NCI-H2081 (cell line): ENCODE measurements at regions not wholly inside any gene's neighbourhood (a gene's known extent, or its start where the extent isn't known, plus 50 kb on each side); places are given as distances from the start of the nearest gene placed in this dataset.

Source experiments
- DNase-seq, 2 experiments: peaks; one replicate each; lab custom pipeline; 2025; lab: John Stamatoyannopoulos, UW

DNA sequence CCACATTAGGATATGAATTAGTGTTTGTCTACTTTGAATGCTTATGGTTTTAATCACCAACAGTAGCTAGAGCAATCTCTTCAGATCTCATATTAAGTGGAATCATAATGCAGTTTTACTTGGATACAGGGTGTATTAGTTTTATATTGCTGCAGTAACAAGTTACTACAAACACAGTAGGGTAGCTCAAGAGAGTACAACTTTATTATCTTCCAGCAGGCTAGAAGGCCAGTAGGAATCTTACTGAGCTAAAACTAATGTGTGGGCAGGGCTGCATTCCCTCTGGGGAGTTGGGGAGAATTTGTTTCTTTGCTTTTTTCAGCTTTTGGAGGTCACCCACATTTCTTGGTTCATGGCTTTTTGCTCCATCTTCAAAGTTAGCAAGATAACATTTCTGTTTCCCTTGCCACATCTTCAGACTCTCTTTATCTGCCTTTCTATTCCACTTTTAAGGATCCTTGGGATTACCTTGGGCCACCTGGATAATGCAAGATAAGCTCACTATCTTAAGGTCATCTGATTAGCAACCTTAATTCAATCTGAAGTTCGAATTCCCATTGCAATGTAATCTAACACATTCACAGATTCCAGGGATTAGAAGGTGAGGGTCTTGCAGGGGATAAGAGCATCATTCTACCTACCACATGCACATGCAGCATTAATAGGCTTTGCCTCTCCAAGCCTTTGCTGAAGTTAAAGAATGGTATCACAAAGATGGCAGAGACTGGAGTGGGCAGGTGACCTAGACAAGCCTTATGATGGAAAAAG lies 134.1 kb upstream of the SLC10A2 start:
- DNase-seq = no peak

DNA sequence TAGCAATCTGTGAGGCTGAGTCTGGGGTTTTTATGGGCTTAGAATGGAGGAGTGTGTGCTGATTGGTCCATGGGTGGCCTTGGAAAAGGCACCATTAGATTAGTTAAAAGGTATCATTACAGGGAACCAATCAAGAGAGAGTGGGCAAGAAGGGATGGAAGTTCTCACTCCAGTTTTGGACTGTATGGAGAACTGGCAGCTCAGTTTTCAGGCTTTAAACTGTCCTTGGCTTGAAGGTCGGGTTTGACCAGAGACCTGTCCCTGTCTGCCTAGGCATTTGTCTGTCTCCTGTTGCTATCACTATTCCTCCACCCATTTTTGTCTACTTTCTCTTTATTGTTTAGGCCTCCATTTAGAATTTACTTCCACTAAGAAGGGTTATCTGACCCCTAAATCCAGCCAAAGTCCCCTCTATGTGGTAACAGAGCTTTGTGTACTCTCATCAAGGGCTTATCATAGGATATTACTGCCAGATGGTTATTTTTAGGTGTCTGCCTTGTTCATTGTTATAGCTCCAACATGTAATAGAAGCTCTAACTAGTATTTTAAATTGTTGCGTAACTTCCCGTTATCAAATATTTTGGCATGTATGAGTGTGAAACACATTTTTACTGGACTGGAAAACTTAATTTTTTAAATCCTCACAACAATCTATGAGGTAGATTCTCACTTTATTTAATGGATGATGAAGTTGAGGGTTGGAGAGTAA lies 133.3 kb upstream of the SLC10A2 start:
- DNase-seq = no peak

DNA sequence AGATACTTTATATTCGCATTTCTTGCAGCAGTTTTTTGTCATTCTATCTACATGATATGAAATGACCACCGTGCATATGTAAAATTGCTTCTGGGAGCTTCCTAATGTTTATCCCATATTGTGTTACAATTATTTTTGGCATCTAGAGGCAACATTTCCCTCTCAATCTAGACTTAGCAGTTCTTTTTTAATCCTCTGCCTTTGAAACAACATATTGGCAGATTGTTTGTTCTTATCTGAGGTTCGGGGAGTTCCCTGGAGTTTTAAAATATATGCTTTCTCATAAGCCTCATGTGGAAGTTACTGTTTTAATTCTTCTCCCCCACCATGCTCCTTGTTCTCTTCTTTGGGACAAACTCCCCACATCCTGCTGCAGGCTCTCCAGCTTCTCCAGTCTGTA lies 130.1 kb upstream of the SLC10A2 start:
- DNase-seq = no peak

DNA sequence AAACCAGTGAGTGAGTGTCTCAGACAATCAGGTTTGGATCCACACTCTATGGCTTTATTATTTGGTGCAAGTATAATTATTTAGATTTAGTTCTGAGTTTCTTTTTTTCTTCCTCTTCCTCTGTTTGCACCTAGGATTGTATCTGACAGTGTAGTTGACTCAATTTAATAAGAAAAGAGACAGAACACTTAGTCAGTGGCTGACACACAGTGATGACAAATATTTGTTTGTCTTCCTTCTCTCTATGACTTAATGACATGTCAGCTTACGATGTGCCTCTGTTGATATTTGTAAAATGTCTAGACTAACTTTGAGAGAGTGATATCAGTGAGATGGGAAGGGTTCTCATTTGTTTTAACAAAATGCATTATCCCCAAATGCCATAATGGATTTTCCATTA lies 129.5 kb upstream of the SLC10A2 start:
- no peak for DNase-seq

DNA sequence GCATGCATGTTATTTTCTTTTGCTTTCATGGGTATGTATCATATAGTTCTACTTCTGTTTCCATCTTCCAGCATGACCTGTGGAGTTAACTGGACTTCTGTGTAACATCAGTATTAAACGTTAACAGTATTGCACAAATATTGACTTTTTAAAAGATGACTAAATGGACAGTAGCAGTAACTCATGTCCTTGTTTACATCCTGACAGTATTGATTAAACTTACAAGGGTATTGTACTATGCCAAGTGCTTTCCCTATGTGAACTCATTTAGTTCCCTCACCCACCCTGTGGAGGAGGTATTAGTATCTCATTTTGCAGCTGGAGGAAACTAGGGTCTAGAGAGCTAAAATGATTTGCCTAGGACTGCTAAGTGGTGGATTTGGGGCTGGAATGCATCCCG lies 128.7 kb upstream of the SLC10A2 start:
- no peak for DNase-seq

DNA sequence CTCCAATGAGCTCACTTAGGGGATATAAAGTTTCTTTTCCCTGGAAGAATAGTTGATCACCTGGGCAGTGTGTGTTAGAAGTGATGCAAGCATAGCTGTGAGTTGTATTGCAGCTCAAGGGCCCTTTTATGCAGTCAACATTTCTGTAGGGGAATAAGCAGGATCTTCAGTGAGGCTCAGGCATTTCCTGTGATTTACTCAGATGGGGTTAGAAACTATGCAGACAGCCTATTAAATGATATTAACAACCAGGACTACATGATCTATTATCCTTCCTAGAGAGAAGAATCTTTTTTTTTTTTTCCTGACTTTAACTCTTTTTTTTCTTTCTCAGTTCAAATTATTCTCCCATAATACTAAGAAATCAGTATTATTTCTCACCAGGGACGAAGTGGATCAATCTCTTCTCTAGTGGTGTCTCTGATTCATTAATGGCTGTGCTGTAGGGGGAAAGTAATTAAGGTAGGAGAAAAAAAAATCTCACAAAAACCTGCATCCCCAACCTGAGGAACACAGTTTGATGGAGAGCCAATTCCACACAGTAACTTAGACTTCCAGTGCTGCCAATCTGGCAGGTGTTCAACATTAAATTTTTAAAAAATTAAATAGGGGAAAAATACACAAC lies 126.4 kb upstream of the SLC10A2 start:
- no peak for DNase-seq

DNA sequence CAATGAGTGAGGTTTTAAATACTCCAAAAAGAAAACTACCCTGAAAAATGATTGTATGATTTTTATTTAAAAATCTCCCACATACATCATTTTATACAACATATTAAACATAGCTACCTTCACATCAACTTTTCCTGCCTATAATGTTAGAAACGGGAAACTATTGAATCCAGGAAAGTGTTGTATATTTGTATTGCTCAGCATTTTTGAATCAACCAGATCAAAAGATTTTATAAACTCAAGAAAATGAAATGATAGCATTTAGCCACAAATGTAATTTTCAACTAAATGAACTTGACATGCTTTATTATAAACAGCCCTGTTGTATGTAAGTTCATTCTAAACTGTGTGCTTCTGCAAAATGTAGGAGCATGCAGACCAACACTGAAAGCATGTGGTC lies 124.6 kb upstream of the SLC10A2 start:
- DNase-seq = no peak

DNA sequence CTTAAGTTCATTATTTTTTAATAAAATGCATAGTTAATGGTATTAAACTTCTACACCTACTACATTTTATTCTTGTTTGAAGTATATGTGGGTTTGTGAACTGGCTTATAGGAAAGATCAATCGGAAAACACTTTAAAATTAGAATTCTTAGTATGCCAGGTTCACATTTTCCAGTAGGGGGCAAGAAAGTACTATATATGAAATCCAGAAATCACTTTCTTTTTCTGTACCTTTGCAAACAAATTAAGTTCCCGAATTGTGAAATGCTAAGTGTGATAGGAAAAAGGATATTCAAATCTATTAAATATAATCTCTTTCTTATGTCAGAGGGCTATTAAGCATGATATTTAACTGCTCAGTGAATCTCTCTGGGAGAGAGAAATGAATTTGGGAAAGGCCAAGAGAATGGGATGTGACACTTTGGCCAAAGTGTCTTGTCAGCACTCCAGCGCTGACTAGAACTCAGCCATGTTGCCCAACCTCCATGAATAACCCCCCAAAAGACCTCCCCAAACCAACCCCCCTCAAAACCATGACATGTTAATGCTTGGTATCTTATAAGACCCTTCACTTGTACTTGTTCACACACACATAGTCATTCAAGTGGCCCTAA lies 122.6 kb upstream of the SLC10A2 start:
- peak in 1 of 2 experiments; percentile 31 for DNase-seq

DNA sequence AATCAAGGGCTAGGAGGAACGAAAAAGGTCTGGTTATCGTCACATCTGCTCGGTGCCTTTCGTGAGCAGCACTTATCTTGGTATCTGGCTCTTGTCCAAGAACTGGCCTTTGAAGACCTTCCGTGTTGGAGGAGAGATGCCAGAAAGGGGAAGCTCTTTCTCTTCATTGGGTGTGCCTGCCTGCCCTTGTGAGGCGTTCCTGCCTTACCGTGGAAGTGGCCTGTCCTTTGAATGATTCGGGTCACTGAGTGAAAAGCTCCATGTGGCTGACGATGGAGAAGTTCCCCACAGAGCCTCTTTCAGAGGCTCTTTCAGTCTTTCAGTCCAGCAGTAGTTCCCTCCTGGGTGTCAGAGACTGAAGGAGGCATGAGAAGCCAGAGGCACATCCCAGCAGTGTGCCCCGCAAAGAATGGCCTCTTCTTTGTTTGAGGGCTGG lies 121.5 kb upstream of the SLC10A2 start:
- no peak for DNase-seq

DNA sequence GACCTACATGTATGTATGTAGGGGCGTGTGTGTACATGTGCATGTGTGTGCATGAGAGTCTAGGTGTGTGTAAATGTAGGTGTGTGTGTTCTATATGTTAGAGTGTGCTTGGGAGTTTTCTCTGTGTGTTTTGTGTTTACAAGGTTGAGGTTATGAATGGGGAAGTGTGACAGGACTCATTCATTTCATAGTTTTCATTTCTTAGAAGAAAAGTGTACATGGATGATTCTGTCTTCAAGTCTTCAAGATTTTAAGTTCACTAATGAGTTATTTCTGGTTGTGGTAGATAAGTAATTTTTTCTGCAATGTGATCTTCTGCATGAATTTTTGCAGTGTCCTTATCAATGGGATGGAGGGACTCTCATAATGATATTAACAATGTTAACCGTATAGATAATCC lies 118.2 kb upstream of the SLC10A2 start:
- no peak for DNase-seq

DNA sequence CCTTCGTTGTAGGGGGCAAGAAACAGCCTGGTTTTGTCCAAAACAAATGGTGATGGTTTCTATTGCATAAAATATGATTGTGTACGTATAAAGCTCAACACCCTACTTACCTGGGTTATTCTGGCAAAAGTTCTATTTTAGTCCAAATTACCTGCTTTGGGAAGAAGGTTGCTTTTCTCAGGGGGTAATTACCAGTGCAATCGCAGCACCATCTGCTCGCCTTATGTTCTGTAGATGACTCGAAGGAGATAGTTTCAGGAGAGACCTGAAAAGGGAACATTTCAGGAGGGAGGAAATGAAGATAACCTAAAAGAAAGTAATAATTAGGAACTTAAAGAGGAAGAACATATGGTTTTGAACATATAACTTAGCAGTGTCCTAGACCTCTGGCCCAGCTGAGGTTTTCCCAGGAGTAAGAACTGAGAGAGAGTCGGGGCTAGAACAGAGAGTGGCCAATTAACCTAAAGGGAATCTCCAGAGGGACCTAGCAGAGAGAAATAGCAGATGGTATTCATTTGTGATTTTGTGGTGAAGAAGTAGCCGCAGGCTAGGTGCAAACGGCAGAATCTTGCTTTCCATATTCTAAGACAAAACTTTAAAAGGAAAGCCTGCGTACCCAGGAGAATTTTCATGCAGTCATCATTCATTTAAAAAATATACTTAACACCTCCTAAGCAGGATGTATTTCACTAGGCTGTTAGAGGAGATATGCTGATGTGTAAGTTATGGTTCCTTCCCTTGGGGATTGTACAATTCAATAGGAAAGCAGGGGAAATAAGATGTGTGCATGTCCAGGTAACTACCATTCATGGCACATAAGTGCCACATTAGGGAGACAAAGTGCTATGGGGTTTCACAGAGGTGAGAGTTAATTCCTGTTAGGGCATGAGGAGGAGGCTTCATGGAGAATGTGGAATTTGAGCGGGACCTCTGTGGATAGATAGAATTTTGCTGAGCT lies 113.0 kb upstream of the SLC10A2 start:
- DNase-seq = no peak

DNA sequence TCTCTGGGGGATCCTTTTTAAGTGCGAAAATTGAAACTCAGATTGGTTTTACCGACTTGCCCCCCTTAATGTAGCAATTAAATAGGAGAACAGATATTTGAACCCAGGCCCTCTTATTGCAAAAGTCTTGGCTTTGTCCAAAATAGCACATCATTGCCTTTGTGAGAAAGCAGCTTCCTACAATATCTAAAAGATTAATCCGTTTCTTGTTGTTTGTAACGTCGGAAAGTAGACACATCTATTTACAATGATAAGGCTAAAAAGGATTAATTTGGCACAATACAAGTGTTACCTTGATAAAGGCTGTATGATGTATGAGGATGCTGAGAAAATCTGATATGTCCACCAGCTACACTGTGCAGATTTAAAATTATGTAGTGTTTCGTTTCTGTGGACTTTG lies 108.7 kb upstream of the SLC10A2 start:
- no peak for DNase-seq

DNA sequence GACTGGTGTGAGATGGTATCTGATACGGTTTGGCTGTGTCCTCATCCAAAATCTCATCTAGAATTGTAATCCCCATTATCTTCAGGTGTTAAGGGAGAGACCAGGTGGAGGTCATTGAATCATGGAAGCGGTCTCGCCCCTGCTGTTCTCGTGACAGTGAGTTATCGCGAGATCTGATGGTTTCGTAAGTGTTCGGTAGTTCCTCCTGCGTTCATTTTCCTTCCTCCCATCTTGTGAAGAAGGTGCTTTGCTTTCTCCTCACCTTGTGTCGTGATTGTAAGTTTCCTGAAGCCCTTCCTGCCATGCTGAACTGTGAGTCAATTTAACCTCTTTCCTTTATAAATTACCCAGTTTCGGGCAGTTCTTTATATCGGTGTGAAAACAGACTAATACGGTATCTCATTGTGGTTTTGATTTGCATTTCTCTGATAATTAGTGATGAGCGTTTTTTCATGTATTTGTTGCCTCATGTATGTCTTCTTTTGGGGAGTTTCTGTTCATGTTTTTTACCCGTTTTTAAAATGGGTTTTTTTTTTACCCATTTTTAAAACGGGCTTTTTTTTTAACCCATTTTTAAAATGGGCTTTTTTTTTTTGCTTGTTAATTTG lies 102.8 kb upstream of the SLC10A2 start:
- DNase-seq = no peak

DNA sequence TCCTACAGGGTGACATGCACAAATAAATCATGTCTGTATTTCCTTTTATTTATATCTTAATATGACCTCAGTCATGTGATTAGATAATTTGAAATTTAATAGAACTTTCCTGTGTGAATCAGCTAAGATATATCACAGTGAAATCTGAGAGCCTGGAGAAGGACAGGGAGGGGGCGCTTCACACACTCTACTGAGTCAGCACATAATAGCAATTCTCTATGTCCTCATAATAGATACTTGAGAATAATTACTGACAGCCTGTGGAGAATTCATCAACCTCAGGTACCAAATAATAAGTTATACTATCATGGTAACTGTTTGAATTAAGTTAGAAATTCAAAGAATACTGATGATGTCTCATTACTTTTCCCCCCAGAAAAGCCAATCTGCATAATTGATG lies 98.0 kb upstream of the SLC10A2 start:
- no peak for DNase-seq

DNA sequence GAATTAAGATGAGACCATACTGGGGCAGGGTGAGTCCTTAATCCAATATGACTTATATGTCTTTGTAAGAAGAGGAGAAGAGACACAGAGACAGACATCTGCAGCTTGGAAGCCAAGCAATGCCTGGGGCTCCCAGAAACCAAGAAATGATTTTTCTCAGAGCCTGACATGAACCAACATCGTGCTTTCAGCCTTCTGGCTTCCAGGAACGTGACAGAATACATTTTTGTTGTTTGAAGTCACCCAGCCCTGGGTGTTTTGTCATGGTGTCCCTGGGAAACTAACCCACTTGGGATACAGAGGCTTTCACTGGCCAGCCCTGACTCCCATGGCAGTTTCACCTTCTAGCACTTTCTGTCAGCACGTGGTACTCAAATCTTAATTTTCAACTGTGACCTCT lies 95.3 kb upstream of the SLC10A2 start:
- no peak for DNase-seq

DNA sequence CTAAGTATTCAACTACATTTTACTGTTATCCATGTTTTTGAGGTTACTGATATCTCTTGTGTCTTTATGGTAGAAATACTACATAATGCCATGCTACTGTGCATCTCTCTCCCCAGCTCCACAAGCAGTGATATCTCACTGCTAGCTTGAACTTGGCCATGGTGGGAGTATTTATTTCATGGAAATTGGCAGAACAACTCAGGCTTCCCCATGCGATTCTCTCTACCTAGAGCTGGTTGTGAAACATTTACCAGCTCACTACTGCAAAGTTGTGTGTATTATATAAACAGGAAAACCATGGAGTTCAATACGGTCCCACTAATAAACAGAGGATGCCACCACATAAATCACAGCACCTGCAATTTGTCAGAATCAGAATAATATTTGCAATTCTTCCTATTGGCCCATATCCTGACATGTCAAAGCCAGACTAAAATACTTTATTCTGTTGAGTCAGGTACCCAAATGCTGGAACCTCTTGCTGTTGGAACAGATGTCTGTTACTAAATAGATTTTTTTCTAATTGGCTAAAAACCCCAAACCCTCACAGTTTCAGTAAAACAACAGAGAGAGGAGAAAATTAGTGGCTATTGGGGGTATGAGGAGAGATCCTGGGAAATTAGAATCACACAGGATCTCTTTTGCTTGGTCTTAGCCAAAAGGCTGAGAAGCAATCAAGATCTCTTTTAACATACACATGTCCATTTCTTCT lies 91.4 kb upstream of the SLC10A2 start:
- DNase-seq = no peak

DNA sequence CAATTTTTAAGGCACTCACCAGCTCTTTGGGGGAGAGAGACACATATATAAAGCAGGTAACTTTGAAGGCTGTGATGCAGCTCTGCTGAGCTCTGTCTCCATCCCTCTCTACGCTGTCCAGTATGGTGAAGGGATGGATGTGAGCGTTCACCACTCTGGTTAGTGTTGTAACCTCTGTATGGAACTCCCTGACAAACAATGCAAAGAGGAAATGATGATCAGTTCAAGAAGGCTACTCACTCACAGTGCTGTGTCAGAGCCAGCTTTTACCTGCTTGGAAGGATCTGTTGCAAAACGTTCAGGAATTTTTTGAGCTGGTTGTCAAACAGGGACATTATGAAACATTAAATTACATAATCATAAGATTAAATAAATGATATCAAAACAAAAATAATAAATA lies 90.8 kb upstream of the SLC10A2 start:
- DNase-seq = no peak

DNA sequence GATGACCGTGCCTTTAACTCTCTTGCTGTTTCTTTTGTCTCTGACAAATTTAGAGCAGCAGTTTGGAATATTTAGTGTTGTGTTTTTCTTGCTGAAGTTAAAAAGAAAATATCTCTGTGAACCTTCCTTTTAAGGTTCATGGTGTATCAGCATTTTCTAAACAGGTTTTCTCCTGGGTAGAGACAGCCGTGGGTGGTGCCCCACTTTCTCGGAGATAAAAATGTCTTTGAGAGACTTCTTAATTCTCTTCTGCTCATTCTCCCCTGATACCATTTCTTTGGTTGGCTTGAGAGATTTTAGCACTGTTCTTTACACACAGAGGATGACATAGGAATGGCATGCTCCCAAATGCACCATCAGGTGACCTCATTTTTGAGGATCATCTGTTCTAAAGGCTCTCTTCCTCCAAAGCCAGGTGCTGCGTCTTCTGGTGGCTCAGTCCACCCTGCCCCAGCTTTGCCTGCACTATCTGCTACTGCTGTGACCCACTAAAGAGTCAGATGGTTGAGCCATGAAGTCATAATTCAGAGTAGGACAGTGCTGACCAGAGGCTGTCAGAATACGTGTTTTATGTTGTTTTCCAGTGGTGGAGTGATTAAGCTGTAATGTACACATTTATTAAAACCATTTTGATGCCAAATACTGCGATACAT lies 90.3 kb upstream of the SLC10A2 start:
- no peak for DNase-seq

DNA sequence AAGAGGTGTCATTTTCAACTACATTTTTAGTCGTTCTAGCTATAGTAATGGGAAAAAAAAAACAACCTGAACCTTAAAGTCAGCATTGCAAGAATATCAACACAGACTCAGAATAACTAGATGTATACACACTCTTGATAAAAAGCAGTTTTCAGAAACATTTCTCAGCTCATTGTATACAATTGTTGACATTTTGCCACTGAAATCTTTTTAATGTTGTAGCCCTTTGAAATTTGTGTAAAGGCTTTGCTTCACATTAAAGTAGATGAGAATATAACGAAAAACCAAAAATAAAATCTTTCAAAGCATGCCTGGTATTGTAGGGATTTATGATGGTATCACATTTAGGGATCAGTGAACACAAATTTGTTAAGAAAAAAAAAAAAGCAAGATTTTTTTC lies 87.2 kb upstream of the SLC10A2 start:
- DNase-seq = no peak

DNA sequence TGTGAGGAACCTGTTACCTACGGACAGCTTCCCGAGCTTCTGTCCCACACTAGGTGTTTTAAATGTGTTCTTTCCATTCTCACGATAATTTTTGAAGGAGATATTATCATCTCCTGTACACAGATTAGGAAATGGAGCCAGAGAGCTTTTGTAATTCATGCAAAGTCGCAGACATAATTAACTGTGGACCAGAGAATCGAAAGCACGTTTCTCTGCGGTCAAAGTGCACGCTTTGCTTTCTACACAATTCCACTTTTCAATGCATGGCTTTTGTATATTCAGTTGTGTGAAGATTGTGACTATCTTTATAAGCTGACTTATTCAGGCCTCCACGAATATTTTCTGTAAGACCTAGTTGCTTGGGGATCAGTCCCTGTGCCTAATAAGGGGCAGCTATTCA lies 81.7 kb upstream of the SLC10A2 start:
- DNase-seq = no peak
